GM23338 (cell line): ENCODE measurements at regions not wholly inside any gene's neighbourhood (a gene's known extent, or its start where the extent isn't known, plus 50 kb on each side); places are given as distances from the start of the nearest gene placed in this dataset.

Experiments
- ATAC-seq: fragments of 200-7000 bp; cut with Tn5 transposase; 3 replicates; pipeline ENCODE4 v1.9.1; 2020
- DNase-seq: peaks from one replicate; pipeline ENCODE4 v3.0.0-alpha.2; 2015; ENCODE audit warnings: low spot score
- H2AFZ ChIP-seq: fragments of 200-600 bp; sonication (generic); 2 replicates; pipeline ENCODE4 v1.8.0; 2016; ENCODE audit warnings: antibody characterized with exemption, mild to moderate bottlenecking, moderate library complexity
- H3F3A ChIP-seq: fragments of 200-600 bp; sonication (generic); replicated peaks from 2 replicates; pipeline ENCODE4 v1.8.0; 2017; ENCODE audit warnings: antibody characterized with exemption, mixed run types, low read depth
- H3K27ac ChIP-seq: fragments of 200-600 bp; sonication (generic); 2 replicates; pipeline ENCODE4 v1.6.1; 2016; ENCODE audit warnings: low read depth
- H3K27me3 ChIP-seq: fragments of 200-600 bp; sonication (generic); 2 replicates; pipeline ENCODE4 v1.8.0; 2016; ENCODE audit warnings: mild to moderate bottlenecking, mixed run types, moderate library complexity; ENCODE audit not compliant: insufficient read depth
- H3K36me3 ChIP-seq: fragments of 200-600 bp; sonication (generic); 2 replicates; pipeline ENCODE4 v1.8.0; 2016; ENCODE audit warnings: mild to moderate bottlenecking; ENCODE audit not compliant: insufficient read depth
- H3K4me1 ChIP-seq: fragments of 200-600 bp; sonication (generic); 2 replicates; pipeline ENCODE4 v1.8.0; 2016; ENCODE audit warnings: mild to moderate bottlenecking, moderate library complexity; ENCODE audit not compliant: insufficient read depth
- H3K4me2 ChIP-seq: fragments of 200-600 bp; sonication (generic); 2 replicates; pipeline ENCODE4 v1.7.1; 2017; ENCODE audit warnings: mixed run types
- H3K4me3 ChIP-seq: fragments of 200-600 bp; sonication (generic); 2 replicates; pipeline ENCODE4 v1.6.1; 2016; ENCODE audit warnings: mixed run types
- H3K79me2 ChIP-seq: fragments of 200-600 bp; sonication (generic); replicated peaks from 2 replicates; pipeline ENCODE4 v1.8.0; 2017; ENCODE audit warnings: mild to moderate bottlenecking; ENCODE audit not compliant: insufficient read depth
- H3K9me2 ChIP-seq: fragments of 200-600 bp; sonication (generic); 2 replicates; pipeline ENCODE4 v1.8.0; 2017; ENCODE audit not compliant: insufficient read depth
- H4K20me1 ChIP-seq: fragments of 200-600 bp; sonication (generic); replicated peaks from 2 replicates; pipeline ENCODE4 v1.8.0; 2017; ENCODE audit warnings: mild to moderate bottlenecking; ENCODE audit not compliant: insufficient read depth
- H3K27ac Mint-ChIP-seq: 2 replicates; pipeline ENCODE4 v1.8.0; 2020; ENCODE audit warnings: inconsistent platforms, mild to moderate bottlenecking, moderate library complexity, mixed read lengths
- H3K27me3 Mint-ChIP-seq: 3 replicates; pipeline ENCODE4 v1.8.0; 2022; ENCODE audit warnings: low read depth, mild to moderate bottlenecking, moderate library complexity, mixed read lengths, inconsistent platforms; ENCODE audit not compliant: insufficient read depth, poor library complexity
- H3K36me3 Mint-ChIP-seq: 3 replicates; pipeline ENCODE4 v1.8.0; 2021; ENCODE audit warnings: low read depth, mild to moderate bottlenecking, inconsistent platforms, moderate library complexity, mixed read lengths
- H3K4me1 Mint-ChIP-seq: 3 replicates; pipeline ENCODE4 v1.8.0; 2020; ENCODE audit warnings: mild to moderate bottlenecking, inconsistent platforms, mixed read lengths
- H3K4me3 Mint-ChIP-seq: 3 replicates; pipeline ENCODE4 v1.8.0; 2021; ENCODE audit warnings: moderate library complexity, mild to moderate bottlenecking, inconsistent platforms, mixed read lengths
- H3K9me3 Mint-ChIP-seq: 3 replicates; pipeline ENCODE4 v1.8.0; 2020; ENCODE audit warnings: moderate library complexity, mild to moderate bottlenecking, inconsistent platforms, mixed read lengths
- CREB1 ChIP-seq: fragments of 250-450 bp; sonication (Bioruptor Pico); IDR thresholded peaks from 2 replicates; pipeline ENCODE4 v1.5.0; 2020; ENCODE audit warnings: low read depth, mild to moderate bottlenecking, moderate library complexity
- CTCF ChIP-seq, 2 experiments: fragments of 200-600 bp in 1 of 2; sonication (generic) in 1 of 2; conservative IDR thresholded peaks; 2 replicates each; pipeline versions ENCODE4 v1.5.1 to v1.6.1; 2016 to 2017; ENCODE audit warnings: antibody characterized with exemption in 2 of 2, low read depth in 2 of 2, mild to moderate bottlenecking in 2 of 2, moderate library complexity in 1 of 2
- ETS1 ChIP-seq: IDR thresholded peaks from 2 replicates; pipeline ENCODE4 v1.6.1; 2016; ENCODE audit warnings: antibody characterized with exemption
- EZH2 ChIP-seq: fragments of 200-600 bp; sonication (generic); IDR thresholded peaks from one replicate; pipeline ENCODE4 v1.8.0; 2017; ENCODE audit warnings: antibody characterized with exemption, mild to moderate bottlenecking, low read depth; ENCODE audit not compliant: unreplicated experiment
- EZH2phosphoT487 ChIP-seq: fragments of 200-600 bp; sonication (generic); IDR thresholded peaks from one replicate; pipeline ENCODE4 v1.8.1; 2018; ENCODE audit warnings: antibody characterized with exemption; ENCODE audit not compliant: unreplicated experiment
- JUNB ChIP-seq: IDR thresholded peaks from one replicate; pipeline ENCODE4 v1.6.1; 2016; ENCODE audit warnings: antibody characterized with exemption; ENCODE audit not compliant: unreplicated experiment
- NANOG ChIP-seq: IDR thresholded peaks from 2 replicates; pipeline ENCODE4 v1.6.1; 2016; ENCODE audit warnings: antibody characterized with exemption, borderline replicate concordance
- POLR2AphosphoS5 ChIP-seq: IDR thresholded peaks from 2 replicates; pipeline ENCODE4 v1.6.1; 2016; ENCODE audit warnings: antibody characterized with exemption, low read depth
- REST ChIP-seq: IDR thresholded peaks from one replicate; pipeline ENCODE4 v1.6.1; 2018; ENCODE audit warnings: antibody characterized with exemption; ENCODE audit not compliant: unreplicated experiment
- STAT1 ChIP-seq: IDR thresholded peaks from one replicate; pipeline ENCODE4 v1.6.1; 2016; ENCODE audit warnings: antibody characterized with exemption; ENCODE audit not compliant: unreplicated experiment
- ZNF114 ChIP-seq: fragments of 250-450 bp; sonication (Bioruptor Pico); IDR thresholded peaks from 2 replicates; pipeline ENCODE4 v1.5.0; 2020; ENCODE audit warnings: mild to moderate bottlenecking, moderate library complexity
- ZNF331 ChIP-seq: fragments of 250-450 bp; sonication (Bioruptor Pico); IDR thresholded peaks from 2 replicates; pipeline ENCODE4 v1.5.0; 2020; ENCODE audit warnings: low read depth, mild to moderate bottlenecking, moderate library complexity
- ZNF462 ChIP-seq: fragments of 250-450 bp; sonication (Bioruptor Pico); IDR thresholded peaks from 2 replicates; pipeline ENCODE4 v1.5.0; 2020; ENCODE audit warnings: mild to moderate bottlenecking, moderate library complexity

- Histone ChIP-seq H4K20me1 (no peaks in the 10 kb centered on the region), H3K27ac (no peak overlapping the region), H2AFZ (0 out of 2 replicates have a peak overlapping the region, but pooled peaks have one; percentile 43), H3K36me3 (no peaks in the 10 kb centered on the region), H3K4me2 (no peak overlapping the region), H3K9me2 (peaks cover 19% of the 10 kb centered on the region), H3F3A (no peaks in the 10 kb centered on the region), H3K4me3 (no peak overlapping the region), H3K4me1 (no peaks in the 10 kb centered on the region), H3K27me3 (no peaks in the 10 kb centered on the region), H3K79me2 (no peaks in the 10 kb centered on the region)
- Mint-ChIP-seq H3K4me1 (no peaks in the 10 kb centered on the region), H3K9me3 (peaks cover 37% of the 10 kb centered on the region), H3K4me3 (no peak overlapping the region), H3K36me3 (peaks cover 12% of the 10 kb centered on the region; the same call in 2 of the 3 replicates), H3K27ac (no peak overlapping the region), H3K27me3 (peaks cover 3% of the 10 kb centered on the region)
- ATAC-seq (no peak), DNase-seq (no peak)
- no peak for TF ChIP-seq JUNB
- no peak for TF ChIP-seq REST
- TF ChIP-seq ETS1, result no peak
- no peak for TF ChIP-seq ZNF114 (CRISPR knock-in tag)
- TF ChIP-seq EZH2, result no peak
- no peak for TF ChIP-seq ZNF462 (CRISPR knock-in tag)
- TF ChIP-seq CREB1 (CRISPR knock-in tag), result no peak
- TF ChIP-seq POLR2AphosphoS5, result no peak
- no peak for TF ChIP-seq STAT1
- no peak for TF ChIP-seq ZNF331 (CRISPR knock-in tag)
- TF ChIP-seq EZH2phosphoT487, result no peak
- TF ChIP-seq NANOG, result no peak
- no peak for TF ChIP-seq CTCF (conservative IDR thresholded peaks at IDR 0.05; ENCODE audit: low read depth in 2 of 2)
These were observed 205.6 kb downstream of the TUSC1 start for GRCh38 chr9:25472681-25473080.
